ENCODE measurements at regions not wholly inside any gene's neighbourhood (a gene's known extent, or its start where the extent isn't known, plus 50 kb on each side); places are given as distances from the start of the nearest gene placed in this dataset.

- intact Hi-C loops (cut with DNase I; ENCODE audit: low total_unique reads), result no loop called here
- 65 to 79% methylated on average over 12 of the region's 12 CpGs for WGBS, 2 donors
- TF ChIP-seq CTCF (IDR thresholded peaks at IDR 0.05) (no peak), POLR2A (IDR thresholded peaks at IDR 0.05) (no peak)
- DNase-seq (ENCODE audit: low spot score in 2 of 2), result peak in 1 of 2 donors; percentile 84
- H3K4me3 ChIP-seq (ENCODE audit: low read depth, poor library complexity, severe bottlenecking), result no peak overlapping the region
Observed at GRCh38 chr5:57780306-57780960, 297.8 kb upstream of the ACTBL2 start.

GRCh38 chr5:57779383-57780223 lies 297.0 kb upstream of the ACTBL2 start:
- intact Hi-C loops (cut with DNase I; ENCODE audit: low total_unique reads), result loop anchor here (2.0 kb wide), 1 partner anchor 687 kb away; no protein-coding TSS in a partner anchor
- no peak overlapping the region for H3K4me3 ChIP-seq (ENCODE audit: low read depth, poor library complexity, severe bottlenecking)
- 23 to 35% methylated on average over 3 of the region's 3 CpGs for WGBS, 2 donors
- no peak for TF ChIP-seq CTCF (IDR thresholded peaks at IDR 0.05)
- no peak for TF ChIP-seq POLR2A (IDR thresholded peaks at IDR 0.05)
- peak in 1 of 2 donors; percentile 28 for DNase-seq (ENCODE audit: low spot score in 2 of 2)

GRCh38 chr5:57778501-57779091 lies 296.0 kb upstream of the ACTBL2 start:
- H3K4me3 ChIP-seq (ENCODE audit: low read depth, poor library complexity, severe bottlenecking), result no peak overlapping the region
- no peak for DNase-seq (ENCODE audit: low spot score in 2 of 2)
- WGBS, 2 donors, result 92 to 94% methylated on average over 1 of the region's 1 CpG
- TF ChIP-seq CTCF (IDR thresholded peaks at IDR 0.05) (no peak), POLR2A (IDR thresholded peaks at IDR 0.05) (no peak)
- intact Hi-C loops (cut with DNase I; ENCODE audit: low total_unique reads), result loop anchor here (2.0 kb wide), 1 partner anchor 688 kb away; no protein-coding TSS in a partner anchor

GRCh38 chr5:57777174-57777581 lies 294.6 kb upstream of the ACTBL2 start:
- intact Hi-C loops (cut with DNase I; ENCODE audit: low total_unique reads), result no loop called here
- no peak for DNase-seq (ENCODE audit: low spot score in 2 of 2)
- WGBS, 2 donors, result 88 to 91% methylated on average over 1 of the region's 1 CpG
- H3K4me3 ChIP-seq (ENCODE audit: low read depth, poor library complexity, severe bottlenecking), result no peak overlapping the region
- no peak for TF ChIP-seq CTCF (IDR thresholded peaks at IDR 0.05)
- TF ChIP-seq POLR2A (IDR thresholded peaks at IDR 0.05), result no peak

DNA sequence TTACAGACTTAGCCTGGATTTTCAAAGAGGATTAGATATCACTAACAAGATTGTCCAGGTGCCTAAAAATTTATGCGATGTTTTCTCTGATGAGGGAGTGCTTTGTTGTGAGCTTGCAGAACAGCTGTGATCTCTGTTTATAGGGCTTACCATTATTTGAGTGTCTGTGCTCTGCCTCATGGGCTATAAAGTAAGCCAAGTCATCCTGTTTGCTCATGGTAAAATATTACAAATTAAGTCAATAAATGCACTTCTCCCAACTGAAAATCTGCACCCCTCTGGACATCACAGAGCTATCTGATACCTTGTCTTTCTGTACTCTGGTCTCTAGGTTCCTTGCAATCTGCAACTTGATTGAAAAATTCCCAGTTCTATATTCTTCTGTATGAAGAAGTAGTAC lies 293.4 kb upstream of the ACTBL2 start:
- H3K4me3 ChIP-seq (ENCODE audit: low read depth, poor library complexity, severe bottlenecking), result no peak overlapping the region
- 56 to 61% methylated on average over 1 of the region's 1 CpG for WGBS, 2 donors
- DNase-seq (ENCODE audit: low spot score in 2 of 2), result no peak
- TF ChIP-seq CTCF (IDR thresholded peaks at IDR 0.05) (no peak), POLR2A (IDR thresholded peaks at IDR 0.05) (no peak)
- intact Hi-C loops (cut with DNase I; ENCODE audit: low total_unique reads), result no loop called here

Measured in lower leg skin (tissue), 4 donors.